H1 (cell line): ENCODE measurements at regions not wholly inside any gene's neighbourhood (a gene's known extent, or its start where the extent isn't known, plus 50 kb on each side); places are given as distances from the start of the nearest gene placed in this dataset.

Source experiments
- CTCF ChIA-PET: fragments of 300-600 bp; sonication (Branson Sonifier 250); formaldehyde crosslinking; loops from one replicate; lab custom pipeline; 2021; ENCODE audit not compliant: partially characterized antibody; lab: Charles Lee
- POLR2A ChIA-PET: fragments of 300-600 bp; sonication (Branson Sonifier 250); formaldehyde crosslinking; loops from one replicate; lab custom pipeline; 2021; ENCODE audit warnings: inconsistent platforms; ENCODE audit not compliant: partially characterized antibody; lab: Charles Lee
- DNase-seq, 2 experiments: peaks; one replicate each; pipeline versions ENCODE4 v3.0.0 to v3.0.0-alpha.2; 2010 to 2022; ENCODE audit warnings: low spot score in 2 of 2, low read depth in 1 of 2, mixed read lengths in 1 of 2
- FAIRE-seq: peaks from 2 replicates; lab custom pipeline; 2011; peaks lifted over from hg19 to GRCh38; lab: Jason Lieb, UNC
- H2AFZ ChIP-seq: 2 replicates; pipeline ENCODE4 v1.8.1; 2012; ENCODE audit warnings: low read length, inconsistent platforms
- H2AK5ac ChIP-seq: 2 replicates; pipeline ENCODE4 v1.6.1; 2013; ENCODE audit warnings: low read depth, low read length
- H2BK120ac ChIP-seq: replicated peaks from 2 replicates; pipeline ENCODE3; 2013; ENCODE audit warnings: low read depth, low read length, inconsistent platforms
- H2BK12ac ChIP-seq: 2 replicates; pipeline ENCODE4 v1.6.1; 2013; ENCODE audit warnings: low read depth, low read length
- H2BK15ac ChIP-seq: 2 replicates; pipeline ENCODE4 v1.6.1; 2013; ENCODE audit warnings: low read length
- H2BK20ac ChIP-seq: 2 replicates; pipeline ENCODE4 v1.6.1; 2013; ENCODE audit warnings: low read length
- H2BK5ac ChIP-seq: 2 replicates; pipeline ENCODE4 v1.6.1; 2013; ENCODE audit warnings: low read depth, low read length
- H3K14ac ChIP-seq: 2 replicates; pipeline ENCODE4 v1.6.1; 2013; ENCODE audit warnings: inconsistent platforms; ENCODE audit not compliant: insufficient read length
- H3K18ac ChIP-seq: 2 replicates; pipeline ENCODE4 v1.6.1; 2013; ENCODE audit warnings: low read length; ENCODE audit errors: extremely low read depth
- H3K23ac ChIP-seq: 2 replicates; pipeline ENCODE4 v1.6.1; 2013; ENCODE audit warnings: inconsistent platforms; ENCODE audit not compliant: insufficient read length
- H3K23me2 ChIP-seq: 2 replicates; pipeline ENCODE4 v1.6.1; 2013; ENCODE audit warnings: low read depth, low read length
- H3K27ac ChIP-seq: 2 replicates; pipeline ENCODE4 v1.6.1; 2011; ENCODE audit warnings: low read depth, low read length, inconsistent platforms
- H3K27me3 ChIP-seq, 4 experiments: replicated peaks in 1 of 4; 1 replicate in 1 of 4; 2 replicates in 3 of 4; pipeline versions ENCODE4 v1.6.1 to v1.8.1; 2011 to 2013; ENCODE audit warnings: low read length in 3 of 4, mild to moderate bottlenecking in 3 of 4, inconsistent platforms in 2 of 4, mixed read lengths in 2 of 4, moderate library complexity in 1 of 4; ENCODE audit not compliant: control insufficient read depth in 3 of 4, insufficient read depth in 3 of 4; ENCODE audit errors: extremely low read depth in 1 of 4
- H3K36me3 ChIP-seq, 4 experiments: 2 replicates each; pipeline versions ENCODE4 v1.6.1 to v1.8.1; 2011 to 2013; ENCODE audit warnings: mild to moderate bottlenecking in 4 of 4, low read length in 3 of 4, moderate library complexity in 2 of 4, control low read depth in 1 of 4, inconsistent platforms in 1 of 4; ENCODE audit not compliant: insufficient read depth in 4 of 4, control insufficient read depth in 2 of 4
- H3K4ac ChIP-seq: replicated peaks from 2 replicates; pipeline ENCODE3; 2013; ENCODE audit warnings: low read length, low read depth, mixed read lengths, inconsistent platforms; ENCODE audit not compliant: insufficient read length
- H3K4me1 ChIP-seq, 4 experiments: replicated peaks in 1 of 4; 1 replicate in 1 of 4; 2 replicates in 3 of 4; pipeline versions ENCODE4 v1.6.1 to v1.8.1; 2011 to 2013; ENCODE audit warnings: low read length in 3 of 4, inconsistent platforms in 2 of 4, mixed read lengths in 1 of 4; ENCODE audit not compliant: insufficient read depth in 4 of 4, control insufficient read depth in 3 of 4
- H3K4me2 ChIP-seq, 2 experiments: 2 replicates each; pipeline versions ENCODE4 v1.6.1 to v1.8.1; 2011 to 2013; ENCODE audit warnings: low read depth in 2 of 2, low read length in 2 of 2, control low read depth in 1 of 2, inconsistent platforms in 1 of 2, mild to moderate bottlenecking in 1 of 2; ENCODE audit not compliant: insufficient read depth in 1 of 2
- H3K4me3 ChIP-seq, 4 experiments: fragments of 200-600, 300-600 bp in 1 of 4; sonication (generic), shearing (Covaris generic), sonication (Bioruptor Twin) in 1 of 4; 2 replicates each; pipeline versions ENCODE4 v1.5.1 to v1.8.1; 2011 to 2016; ENCODE audit warnings: low read length in 4 of 4, low read depth in 3 of 4, control low read depth in 2 of 4, inconsistent platforms in 2 of 4, mild to moderate bottlenecking in 2 of 4, mixed read lengths in 1 of 4, moderate library complexity in 1 of 4; ENCODE audit not compliant: insufficient read depth in 2 of 4; ENCODE audit errors: extremely low read depth in 1 of 4
- H3K56ac ChIP-seq: replicated peaks from 2 replicates; pipeline ENCODE3; 2013; ENCODE audit warnings: low read depth, mild to moderate bottlenecking, mixed read lengths, low read length, inconsistent platforms; ENCODE audit not compliant: insufficient read length
- H3K79me1 ChIP-seq: 2 replicates; pipeline ENCODE4 v1.6.1; 2013; ENCODE audit warnings: low read depth, low read length, control low read depth
- H3K79me2 ChIP-seq, 2 experiments: 2 replicates each; pipeline versions ENCODE4 v1.6.1 to v1.8.1; 2012 to 2013; ENCODE audit warnings: low read length in 2 of 2, mild to moderate bottlenecking in 2 of 2, inconsistent platforms in 1 of 2; ENCODE audit not compliant: insufficient read depth in 2 of 2, control insufficient read depth in 1 of 2
- H3K9ac ChIP-seq, 4 experiments: replicated peaks in 1 of 4; 1 replicate in 1 of 4; 2 replicates in 3 of 4; pipeline versions ENCODE4 v1.6.1 to v1.8.1; 2011 to 2013; ENCODE audit warnings: low read depth in 3 of 4, low read length in 3 of 4, control low read depth in 2 of 4, mild to moderate bottlenecking in 2 of 4, moderate library complexity in 2 of 4, inconsistent platforms in 1 of 4; ENCODE audit errors: extremely low read depth in 1 of 4
- H3K9me3 ChIP-seq, 2 experiments: 2 replicates each; pipeline versions ENCODE4 v1.6.1 to v1.8.1; 2012 to 2013; ENCODE audit warnings: mild to moderate bottlenecking in 2 of 2, moderate library complexity in 2 of 2, control low read depth in 1 of 2, inconsistent platforms in 1 of 2, low read depth in 1 of 2, low read length in 1 of 2, mixed read lengths in 1 of 2; ENCODE audit not compliant: insufficient read depth in 2 of 2
- H4K20me1 ChIP-seq, 2 experiments: replicated peaks in 1 of 2; 2 replicates each; pipeline versions ENCODE3 to v1.8.1; 2011 to 2013; ENCODE audit warnings: inconsistent platforms in 2 of 2, low read length in 2 of 2, mild to moderate bottlenecking in 1 of 2; ENCODE audit not compliant: insufficient read depth in 2 of 2, control insufficient read depth in 1 of 2
- H4K5ac ChIP-seq: 2 replicates; pipeline ENCODE4 v1.6.1; 2013; ENCODE audit warnings: low read length, low read depth, mixed read lengths, inconsistent platforms; ENCODE audit not compliant: insufficient read length
- H4K8ac ChIP-seq: 2 replicates; pipeline ENCODE4 v1.8.0; 2013; ENCODE audit warnings: mild to moderate bottlenecking, moderate library complexity, low read length, inconsistent platforms; ENCODE audit not compliant: insufficient read depth; ENCODE audit errors: extremely low read depth
- H4K91ac ChIP-seq: replicated peaks from 2 replicates; pipeline ENCODE3; 2013; ENCODE audit warnings: low read length, mixed read lengths, inconsistent platforms; ENCODE audit not compliant: insufficient read length
- CTBP2 ChIP-seq: IDR thresholded peaks from 2 replicates; pipeline ENCODE4 v1.7.0; 2011; ENCODE audit warnings: borderline replicate concordance, mild to moderate bottlenecking, moderate library complexity, mixed read lengths, low read length; ENCODE audit not compliant: insufficient read depth, insufficient read length
- EZH2 ChIP-seq: fragments of 200-600 bp; sonication (generic); IDR thresholded peaks from 2 replicates; pipeline ENCODE4 v1.7.1; 2012; ENCODE audit warnings: low read depth, mild to moderate bottlenecking, moderate library complexity, low read length, inconsistent platforms; ENCODE audit not compliant: severe bottlenecking
- RBBP5 ChIP-seq: IDR thresholded peaks from 2 replicates; pipeline ENCODE4 v1.7.1; 2012; ENCODE audit warnings: low read depth, mild to moderate bottlenecking, inconsistent platforms, low read length, moderate library complexity, borderline replicate concordance
- SIRT6 ChIP-seq: IDR thresholded peaks from one replicate; pipeline ENCODE4 v1.7.1; 2012; ENCODE audit warnings: low read length, inconsistent platforms
- WGBS, 2 experiments: shearing (Covaris generic) in 1 of 2; methylation state at CpG; one replicate each; pipeline versions ENCODE4 v1.1.6 to v1.1.7; 2013 to 2015; ENCODE audit warnings: low lambda C conversion rate in 2 of 2, mixed read lengths in 2 of 2, inconsistent platforms in 1 of 2, low coverage in 1 of 2, missing lambda C conversion rate in 1 of 2; ENCODE audit not compliant: insufficient replicate concordance in 2 of 2, insufficient coverage in 1 of 2, insufficient read length in 1 of 2; ENCODE audit errors: extremely low coverage in 1 of 2, missing lambda C conversion rate in 1 of 2; 5-methylcytosine and 5-hydroxymethylcytosine counted together
- TF ChIP-seq, protein P1 (sequence below), 3 experiments: IDR thresholded peaks; 1 replicate in 2 of 3; 2 replicates in 1 of 3; pipeline versions ENCODE4 v1.5.1 to v1.6.1; 2011; ENCODE audit warnings: low read length in 3 of 3, mild to moderate bottlenecking in 3 of 3, inconsistent platforms in 2 of 3, low read depth in 1 of 3, moderate library complexity in 1 of 3; ENCODE audit not compliant: insufficient read depth in 1 of 3; ENCODE audit errors: control extremely low read depth in 1 of 3
- TF ChIP-seq, protein P2 (sequence below): IDR thresholded peaks from 2 replicates; pipeline ENCODE4 v1.6.1; 2012; ENCODE audit warnings: inconsistent platforms

GRCh38 chr20:2210646-2211552, 84.9 kb upstream of the TGM3 start:
- H3K36me3 ChIP-seq: no peaks in the 10 kb centered on the region
- H2AK5ac ChIP-seq: no peak overlapping the region
- TF ChIP-seq EZH2 (no peak), SIRT6 (no peak), CTBP2 (no peak), RBBP5 (no peak)
- TF ChIP-seq, protein P1, sequence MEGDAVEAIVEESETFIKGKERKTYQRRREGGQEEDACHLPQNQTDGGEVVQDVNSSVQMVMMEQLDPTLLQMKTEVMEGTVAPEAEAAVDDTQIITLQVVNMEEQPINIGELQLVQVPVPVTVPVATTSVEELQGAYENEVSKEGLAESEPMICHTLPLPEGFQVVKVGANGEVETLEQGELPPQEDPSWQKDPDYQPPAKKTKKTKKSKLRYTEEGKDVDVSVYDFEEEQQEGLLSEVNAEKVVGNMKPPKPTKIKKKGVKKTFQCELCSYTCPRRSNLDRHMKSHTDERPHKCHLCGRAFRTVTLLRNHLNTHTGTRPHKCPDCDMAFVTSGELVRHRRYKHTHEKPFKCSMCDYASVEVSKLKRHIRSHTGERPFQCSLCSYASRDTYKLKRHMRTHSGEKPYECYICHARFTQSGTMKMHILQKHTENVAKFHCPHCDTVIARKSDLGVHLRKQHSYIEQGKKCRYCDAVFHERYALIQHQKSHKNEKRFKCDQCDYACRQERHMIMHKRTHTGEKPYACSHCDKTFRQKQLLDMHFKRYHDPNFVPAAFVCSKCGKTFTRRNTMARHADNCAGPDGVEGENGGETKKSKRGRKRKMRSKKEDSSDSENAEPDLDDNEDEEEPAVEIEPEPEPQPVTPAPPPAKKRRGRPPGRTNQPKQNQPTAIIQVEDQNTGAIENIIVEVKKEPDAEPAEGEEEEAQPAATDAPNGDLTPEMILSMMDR (IDR thresholded peaks at IDR 0.05; ENCODE audit: control extremely low read depth in 1 of 3, insufficient read depth in 1 of 3, low read depth in 1 of 3, low read length in 3 of 3): no peak
- TF ChIP-seq, protein P2, sequence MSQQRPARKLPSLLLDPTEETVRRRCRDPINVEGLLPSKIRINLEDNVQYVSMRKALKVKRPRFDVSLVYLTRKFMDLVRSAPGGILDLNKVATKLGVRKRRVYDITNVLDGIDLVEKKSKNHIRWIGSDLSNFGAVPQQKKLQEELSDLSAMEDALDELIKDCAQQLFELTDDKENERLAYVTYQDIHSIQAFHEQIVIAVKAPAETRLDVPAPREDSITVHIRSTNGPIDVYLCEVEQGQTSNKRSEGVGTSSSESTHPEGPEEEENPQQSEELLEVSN: no peak
- H4K91ac ChIP-seq: no peak overlapping the region
- no peak overlapping the region for H2BK20ac ChIP-seq
- 85% methylated on average over 5 of the region's 5 CpGs; no CpG with 5 or more reads in 1 of the 2 experiments for WGBS, 2 experiments
- H3K79me1 ChIP-seq: no peaks in the 10 kb centered on the region
- H3K4me3 ChIP-seq: no peak overlapping the region
- DNase-seq: no peak
- no peak overlapping the region for H2BK15ac ChIP-seq
- no peaks in the 10 kb centered on the region; a peak in 2 of 7 replicates for H3K4me1 ChIP-seq
- no peak overlapping the region for H4K5ac ChIP-seq
- no peak overlapping the region for H2BK12ac ChIP-seq
- no peak overlapping the region for H3K18ac ChIP-seq
- H2BK120ac ChIP-seq: no peak overlapping the region
- no peak overlapping the region for H3K9ac ChIP-seq
- H3K27ac ChIP-seq: no peak overlapping the region
- H2BK5ac ChIP-seq: no peak overlapping the region
- H4K20me1 ChIP-seq: no peaks in the 10 kb centered on the region
- H2AFZ ChIP-seq: no peak overlapping the region
- H3K27me3 ChIP-seq: peaks cover 0 to 5% (median 3%) of the 10 kb centered on the region in 4 experiments; a peak in 4 of 7 replicates
- no peak overlapping the region for H3K56ac ChIP-seq
- H3K79me2 ChIP-seq: no peaks in the 10 kb centered on the region
- ChIA-PET POLR2A (interaction anchor here (0.6 to 1.3 kb wide), 2 partner anchors 53 to 257 kb away, joined by 3 read pairs; no protein-coding TSS in a partner anchor), CTCF (interaction anchor here (0.5 to 2.8 kb wide), 10 partner anchors 10 to 412 kb away, joined by 3 to 11 read pairs (median 4); no protein-coding TSS in a partner anchor)
- no peak overlapping the region for H3K14ac ChIP-seq
- no peak overlapping the region for H4K8ac ChIP-seq
- H3K23me2 ChIP-seq: peaks cover 10% of the 10 kb centered on the region; the same call in 1 of the 2 replicates
- no peak overlapping the region for H3K4ac ChIP-seq
- no peak overlapping the region for H3K23ac ChIP-seq
- no peaks in the 10 kb centered on the region for H3K9me3 ChIP-seq
- no peak overlapping the region for H3K4me2 ChIP-seq
- no peak for FAIRE-seq
